ENCODE measurements at regions not wholly inside any gene's neighbourhood (a gene's known extent, or its start where the extent isn't known, plus 50 kb on each side); places are given as distances from the start of the nearest gene placed in this dataset.

- TF ChIP-seq, protein P1, sequence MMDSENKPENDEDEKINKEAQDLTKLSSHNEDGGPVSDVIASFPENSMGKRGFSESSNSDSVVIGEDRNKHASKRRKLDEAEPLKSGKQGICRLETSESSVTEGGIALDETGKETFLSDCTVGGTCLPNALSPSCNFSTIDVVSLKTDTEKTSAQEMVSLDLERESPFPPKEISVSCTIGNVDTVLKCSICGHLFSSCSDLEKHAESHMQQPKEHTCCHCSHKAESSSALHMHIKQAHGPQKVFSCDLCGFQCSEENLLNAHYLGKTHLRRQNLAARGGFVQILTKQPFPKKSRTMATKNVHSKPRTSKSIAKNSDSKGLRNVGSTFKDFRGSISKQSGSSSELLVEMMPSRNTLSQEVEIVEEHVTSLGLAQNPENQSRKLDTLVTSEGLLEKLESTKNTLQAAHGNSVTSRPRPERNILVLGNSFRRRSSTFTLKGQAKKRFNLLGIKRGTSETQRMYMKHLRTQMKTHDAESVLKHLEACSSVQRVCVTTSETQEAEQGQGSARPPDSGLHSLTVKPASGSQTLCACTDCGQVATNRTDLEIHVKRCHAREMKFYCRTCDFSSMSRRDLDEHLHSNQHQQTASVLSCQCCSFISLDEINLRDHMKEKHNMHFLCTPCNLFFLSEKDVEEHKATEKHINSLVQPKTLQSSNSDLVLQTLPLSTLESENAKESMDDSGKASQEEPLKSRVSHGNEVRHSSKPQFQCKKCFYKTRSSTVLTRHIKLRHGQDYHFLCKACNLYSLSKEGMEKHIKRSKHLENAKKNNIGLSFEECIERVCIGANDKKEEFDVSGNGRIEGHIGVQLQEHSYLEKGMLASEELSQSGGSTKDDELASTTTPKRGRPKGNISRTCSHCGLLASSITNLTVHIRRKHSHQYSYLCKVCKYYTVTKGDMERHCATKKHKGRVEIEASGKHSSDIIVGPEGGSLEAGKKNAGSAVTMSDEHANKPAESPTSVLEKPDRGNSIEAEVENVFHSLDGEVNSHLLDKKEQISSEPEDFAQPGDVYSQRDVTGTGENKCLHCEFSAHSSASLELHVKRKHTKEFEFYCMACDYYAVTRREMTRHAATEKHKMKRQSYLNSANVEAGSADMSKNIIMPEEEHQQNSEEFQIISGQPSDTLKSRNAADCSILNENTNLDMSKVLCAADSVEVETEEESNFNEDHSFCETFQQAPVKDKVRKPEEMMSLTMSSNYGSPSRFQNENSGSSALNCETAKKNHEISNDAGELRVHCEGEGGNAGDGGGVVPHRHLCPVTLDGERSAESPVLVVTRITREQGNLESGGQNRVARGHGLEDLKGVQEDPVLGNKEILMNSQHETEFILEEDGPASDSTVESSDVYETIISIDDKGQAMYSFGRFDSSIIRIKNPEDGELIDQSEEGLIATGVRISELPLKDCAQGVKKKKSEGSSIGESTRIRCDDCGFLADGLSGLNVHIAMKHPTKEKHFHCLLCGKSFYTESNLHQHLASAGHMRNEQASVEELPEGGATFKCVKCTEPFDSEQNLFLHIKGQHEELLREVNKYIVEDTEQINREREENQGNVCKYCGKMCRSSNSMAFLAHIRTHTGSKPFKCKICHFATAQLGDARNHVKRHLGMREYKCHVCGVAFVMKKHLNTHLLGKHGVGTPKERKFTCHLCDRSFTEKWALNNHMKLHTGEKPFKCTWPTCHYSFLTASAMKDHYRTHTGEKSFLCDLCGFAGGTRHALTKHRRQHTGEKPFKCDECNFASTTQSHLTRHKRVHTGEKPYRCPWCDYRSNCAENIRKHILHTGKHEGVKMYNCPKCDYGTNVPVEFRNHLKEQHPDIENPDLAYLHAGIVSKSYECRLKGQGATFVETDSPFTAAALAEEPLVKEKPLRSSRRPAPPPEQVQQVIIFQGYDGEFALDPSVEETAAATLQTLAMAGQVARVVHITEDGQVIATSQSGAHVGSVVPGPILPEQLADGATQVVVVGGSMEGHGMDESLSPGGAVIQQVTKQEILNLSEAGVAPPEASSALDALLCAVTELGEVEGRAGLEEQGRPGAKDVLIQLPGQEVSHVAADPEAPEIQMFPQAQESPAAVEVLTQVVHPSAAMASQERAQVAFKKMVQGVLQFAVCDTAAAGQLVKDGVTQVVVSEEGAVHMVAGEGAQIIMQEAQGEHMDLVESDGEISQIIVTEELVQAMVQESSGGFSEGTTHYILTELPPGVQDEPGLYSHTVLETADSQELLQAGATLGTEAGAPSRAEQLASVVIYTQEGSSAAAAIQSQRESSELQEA (CRISPR knock-in tag; IDR thresholded peaks at IDR 0.05; ENCODE audit: not compliant biosample characterization), result no peak
- TF ChIP-seq FOSL2 (CRISPR knock-in tag; IDR thresholded peaks at IDR 0.05), result no peak
- no peak for TF ChIP-seq EED (CRISPR knock-in tag; IDR thresholded peaks at IDR 0.05)
- TF ChIP-seq, protein P2, sequence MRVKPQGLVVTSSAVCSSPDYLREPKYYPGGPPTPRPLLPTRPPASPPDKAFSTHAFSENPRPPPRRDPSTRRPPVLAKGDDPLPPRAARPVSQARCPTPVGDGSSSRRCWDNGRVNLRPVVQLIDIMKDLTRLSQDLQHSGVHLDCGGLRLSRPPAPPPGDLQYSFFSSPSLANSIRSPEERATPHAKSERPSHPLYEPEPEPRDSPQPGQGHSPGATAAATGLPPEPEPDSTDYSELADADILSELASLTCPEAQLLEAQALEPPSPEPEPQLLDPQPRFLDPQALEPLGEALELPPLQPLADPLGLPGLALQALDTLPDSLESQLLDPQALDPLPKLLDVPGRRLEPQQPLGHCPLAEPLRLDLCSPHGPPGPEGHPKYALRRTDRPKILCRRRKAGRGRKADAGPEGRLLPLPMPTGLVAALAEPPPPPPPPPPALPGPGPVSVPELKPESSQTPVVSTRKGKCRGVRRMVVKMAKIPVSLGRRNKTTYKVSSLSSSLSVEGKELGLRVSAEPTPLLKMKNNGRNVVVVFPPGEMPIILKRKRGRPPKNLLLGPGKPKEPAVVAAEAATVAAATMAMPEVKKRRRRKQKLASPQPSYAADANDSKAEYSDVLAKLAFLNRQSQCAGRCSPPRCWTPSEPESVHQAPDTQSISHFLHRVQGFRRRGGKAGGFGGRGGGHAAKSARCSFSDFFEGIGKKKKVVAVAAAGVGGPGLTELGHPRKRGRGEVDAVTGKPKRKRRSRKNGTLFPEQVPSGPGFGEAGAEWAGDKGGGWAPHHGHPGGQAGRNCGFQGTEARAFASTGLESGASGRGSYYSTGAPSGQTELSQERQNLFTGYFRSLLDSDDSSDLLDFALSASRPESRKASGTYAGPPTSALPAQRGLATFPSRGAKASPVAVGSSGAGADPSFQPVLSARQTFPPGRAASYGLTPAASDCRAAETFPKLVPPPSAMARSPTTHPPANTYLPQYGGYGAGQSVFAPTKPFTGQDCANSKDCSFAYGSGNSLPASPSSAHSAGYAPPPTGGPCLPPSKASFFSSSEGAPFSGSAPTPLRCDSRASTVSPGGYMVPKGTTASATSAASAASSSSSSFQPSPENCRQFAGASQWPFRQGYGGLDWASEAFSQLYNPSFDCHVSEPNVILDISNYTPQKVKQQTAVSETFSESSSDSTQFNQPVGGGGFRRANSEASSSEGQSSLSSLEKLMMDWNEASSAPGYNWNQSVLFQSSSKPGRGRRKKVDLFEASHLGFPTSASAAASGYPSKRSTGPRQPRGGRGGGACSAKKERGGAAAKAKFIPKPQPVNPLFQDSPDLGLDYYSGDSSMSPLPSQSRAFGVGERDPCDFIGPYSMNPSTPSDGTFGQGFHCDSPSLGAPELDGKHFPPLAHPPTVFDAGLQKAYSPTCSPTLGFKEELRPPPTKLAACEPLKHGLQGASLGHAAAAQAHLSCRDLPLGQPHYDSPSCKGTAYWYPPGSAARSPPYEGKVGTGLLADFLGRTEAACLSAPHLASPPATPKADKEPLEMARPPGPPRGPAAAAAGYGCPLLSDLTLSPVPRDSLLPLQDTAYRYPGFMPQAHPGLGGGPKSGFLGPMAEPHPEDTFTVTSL (CRISPR knock-in tag; IDR thresholded peaks at IDR 0.05; ENCODE audit: borderline replicate concordance), result no peak
- TF ChIP-seq MTF2 (CRISPR knock-in tag; IDR thresholded peaks at IDR 0.05; ENCODE audit: borderline replicate concordance), result no peak
Measured at GRCh38 chr11:22044126-22044525, 148.8 kb upstream of the ANO5 start (continued).
